ENCODE measurements at regions not wholly inside any gene's neighbourhood (a gene's known extent, or its start where the extent isn't known, plus 50 kb on each side); places are given as distances from the start of the nearest gene placed in this dataset.

DNA sequence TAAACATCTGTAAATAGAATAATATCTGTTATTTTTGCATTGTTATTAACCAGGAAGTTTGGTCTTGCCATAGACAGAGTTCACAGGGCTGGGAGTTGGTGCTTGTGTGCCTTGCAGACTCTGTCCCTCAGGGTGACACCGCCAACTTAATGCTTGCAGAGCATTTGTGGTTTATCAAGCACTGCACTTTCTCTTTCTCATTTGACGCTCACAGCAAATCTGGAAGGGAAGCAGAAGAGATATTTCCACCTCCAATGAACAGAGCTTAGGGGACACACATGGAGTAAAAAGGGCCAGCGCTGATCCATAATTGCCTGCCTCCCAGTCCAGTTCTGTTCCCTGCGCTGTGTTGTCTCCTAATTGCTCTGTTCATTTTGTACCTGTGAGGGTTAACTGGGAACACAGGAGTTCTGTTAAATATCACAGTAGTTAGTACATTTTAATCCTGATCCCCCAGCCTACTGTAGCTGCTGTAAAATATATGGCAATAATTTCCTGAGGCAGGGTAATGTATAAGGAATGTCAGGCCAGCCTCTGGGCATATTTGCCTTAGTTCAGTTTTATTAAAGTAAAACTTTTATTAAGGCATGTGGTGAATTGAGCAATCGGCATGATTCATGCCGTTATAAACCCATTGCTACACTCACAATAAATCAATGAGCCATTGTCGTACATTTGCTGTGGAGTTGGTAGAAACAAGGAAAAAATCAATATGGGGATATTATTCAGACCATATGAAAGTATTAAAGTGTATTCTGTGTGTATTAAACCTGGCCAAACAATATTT lies 182.5 kb upstream of the OSR1 start:
- H3K4me3 ChIP-seq (ENCODE audit: low read depth, low read length), result no peak overlapping the region
- TF ChIP-seq, protein P1, sequence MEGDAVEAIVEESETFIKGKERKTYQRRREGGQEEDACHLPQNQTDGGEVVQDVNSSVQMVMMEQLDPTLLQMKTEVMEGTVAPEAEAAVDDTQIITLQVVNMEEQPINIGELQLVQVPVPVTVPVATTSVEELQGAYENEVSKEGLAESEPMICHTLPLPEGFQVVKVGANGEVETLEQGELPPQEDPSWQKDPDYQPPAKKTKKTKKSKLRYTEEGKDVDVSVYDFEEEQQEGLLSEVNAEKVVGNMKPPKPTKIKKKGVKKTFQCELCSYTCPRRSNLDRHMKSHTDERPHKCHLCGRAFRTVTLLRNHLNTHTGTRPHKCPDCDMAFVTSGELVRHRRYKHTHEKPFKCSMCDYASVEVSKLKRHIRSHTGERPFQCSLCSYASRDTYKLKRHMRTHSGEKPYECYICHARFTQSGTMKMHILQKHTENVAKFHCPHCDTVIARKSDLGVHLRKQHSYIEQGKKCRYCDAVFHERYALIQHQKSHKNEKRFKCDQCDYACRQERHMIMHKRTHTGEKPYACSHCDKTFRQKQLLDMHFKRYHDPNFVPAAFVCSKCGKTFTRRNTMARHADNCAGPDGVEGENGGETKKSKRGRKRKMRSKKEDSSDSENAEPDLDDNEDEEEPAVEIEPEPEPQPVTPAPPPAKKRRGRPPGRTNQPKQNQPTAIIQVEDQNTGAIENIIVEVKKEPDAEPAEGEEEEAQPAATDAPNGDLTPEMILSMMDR (IDR thresholded peaks at IDR 0.05; ENCODE audit: low read depth, low read length), result no peak

DNA sequence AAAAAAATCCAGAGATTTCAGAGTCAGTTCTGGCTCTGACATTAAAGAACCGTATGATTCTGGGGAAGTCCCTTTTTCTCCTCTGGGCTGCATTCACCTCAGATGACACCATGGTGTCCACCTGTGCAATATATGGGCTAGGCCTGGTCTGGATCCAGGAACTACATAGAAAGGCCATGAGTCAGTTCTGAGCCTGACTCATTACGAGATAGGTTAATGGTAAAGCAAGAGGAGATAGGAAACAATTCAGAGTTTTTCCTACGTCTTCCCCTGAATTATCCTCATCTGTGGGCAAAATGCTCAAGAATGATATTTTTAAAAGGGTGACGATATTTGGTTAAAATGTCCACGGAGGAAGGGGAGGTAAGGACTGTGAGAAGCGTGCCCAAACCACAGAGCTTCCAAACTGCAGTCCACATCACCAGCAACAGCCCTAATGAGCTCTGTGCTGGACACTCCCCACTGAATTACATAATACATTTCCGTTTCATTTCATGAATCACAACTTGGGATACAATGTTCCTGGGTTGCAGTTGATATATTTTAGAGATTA lies 180.1 kb upstream of the OSR1 start:
- TF ChIP-seq, protein P1 (IDR thresholded peaks at IDR 0.05; ENCODE audit: low read depth, low read length), result no peak
- H3K4me3 ChIP-seq (ENCODE audit: low read depth, low read length), result no peak overlapping the region

DNA sequence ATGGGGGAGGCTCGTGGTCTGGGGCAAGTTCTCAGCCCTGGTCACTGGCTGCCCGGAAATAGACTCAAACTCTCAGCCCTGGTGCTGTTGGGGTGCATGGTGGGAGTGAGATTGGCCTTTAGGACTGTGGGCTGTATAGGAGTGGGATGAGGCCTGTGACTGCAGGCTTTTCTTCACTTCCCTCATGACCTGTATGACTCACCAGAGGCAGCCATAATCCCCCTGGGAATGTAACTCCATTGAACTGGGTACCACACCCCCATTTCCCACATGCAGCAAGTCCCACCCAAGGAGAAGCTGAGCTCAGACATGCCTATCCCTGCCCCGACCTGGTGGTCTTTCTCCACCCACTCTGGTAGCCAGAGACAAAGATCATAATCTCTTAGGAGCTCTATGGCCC lies 177.7 kb upstream of the OSR1 start:
- no peak overlapping the region for H3K4me3 ChIP-seq (ENCODE audit: low read depth, low read length)
- TF ChIP-seq, protein P1 (IDR thresholded peaks at IDR 0.05; ENCODE audit: low read depth, low read length), result no peak

DNA sequence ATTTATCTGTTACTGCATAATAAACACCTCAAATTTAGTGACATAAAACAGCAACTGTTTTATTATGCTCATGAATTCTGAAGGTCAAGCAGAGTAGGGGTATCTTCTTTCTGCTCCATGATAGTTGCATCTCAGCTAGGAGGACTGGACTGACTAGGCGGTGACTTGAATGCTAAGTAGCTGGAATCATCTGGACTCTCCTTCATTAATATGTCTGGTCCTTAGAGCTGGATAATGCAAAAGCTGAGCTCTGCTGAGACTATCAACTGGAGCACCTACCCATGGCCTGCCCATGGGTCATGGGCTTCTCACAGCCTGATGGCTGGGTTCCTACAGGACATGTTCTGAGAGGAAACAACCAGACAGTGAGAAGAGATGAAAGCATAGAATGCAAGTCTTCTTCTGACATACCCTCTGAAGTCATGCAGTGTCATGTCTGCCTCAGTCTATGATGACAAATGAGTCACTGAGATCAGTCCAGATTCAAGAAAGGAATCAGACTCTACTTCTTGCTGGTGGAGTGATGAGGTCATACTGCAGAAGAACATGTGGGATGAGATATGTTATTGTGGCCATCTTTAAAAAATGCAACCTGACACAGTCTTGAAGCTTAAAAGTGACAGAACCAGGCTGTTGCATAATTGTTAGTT lies 174.2 kb upstream of the OSR1 start:
- TF ChIP-seq, protein P1 (IDR thresholded peaks at IDR 0.05; ENCODE audit: low read depth, low read length), result no peak
- H3K4me3 ChIP-seq (ENCODE audit: low read depth, low read length), result no peak overlapping the region

DNA sequence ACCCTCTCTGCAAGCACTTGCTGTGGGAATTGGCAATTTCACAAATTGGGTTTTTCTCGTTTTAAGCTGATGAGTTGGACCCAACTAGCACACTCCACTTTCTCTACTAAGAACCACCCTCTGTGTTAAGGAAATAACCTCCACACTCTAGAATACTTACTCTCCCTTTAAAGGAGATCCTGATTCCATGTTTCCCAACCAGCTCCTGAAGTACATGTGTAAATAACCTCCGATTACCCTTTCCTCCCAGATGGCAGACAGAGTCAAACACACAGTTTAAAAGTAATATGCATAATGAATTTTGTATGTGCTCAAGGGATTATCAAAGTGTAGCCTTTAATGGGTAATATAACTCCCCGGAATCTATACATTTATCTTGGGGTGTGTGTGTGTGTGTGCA lies 171.3 kb upstream of the OSR1 start:
- TF ChIP-seq, protein P1 (IDR thresholded peaks at IDR 0.05; ENCODE audit: low read depth, low read length), result no peak
- H3K4me3 ChIP-seq (ENCODE audit: low read depth, low read length), result no peak overlapping the region

DNA sequence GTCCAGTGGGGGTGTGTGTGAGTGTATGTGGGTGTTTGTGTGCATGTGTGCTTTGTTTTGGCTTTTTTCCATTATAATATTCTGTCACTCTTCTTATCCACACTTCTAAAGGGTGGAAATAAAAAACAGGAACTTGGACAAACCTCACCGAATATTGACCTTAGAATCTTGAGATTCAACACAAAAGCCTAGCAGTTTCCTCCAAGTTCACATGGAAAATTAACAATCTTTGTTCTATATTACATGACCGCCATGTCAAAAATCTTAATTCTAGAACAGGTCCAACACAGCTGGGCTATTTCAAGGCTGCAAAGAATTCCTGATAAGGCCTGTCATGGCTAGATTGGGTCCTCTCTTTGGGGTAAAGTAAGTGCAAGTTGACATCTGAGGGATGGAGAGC lies 169.3 kb upstream of the OSR1 start:
- TF ChIP-seq, protein P1 (IDR thresholded peaks at IDR 0.05; ENCODE audit: low read depth, low read length), result no peak
- H3K4me3 ChIP-seq (ENCODE audit: low read depth, low read length), result no peak overlapping the region

DNA sequence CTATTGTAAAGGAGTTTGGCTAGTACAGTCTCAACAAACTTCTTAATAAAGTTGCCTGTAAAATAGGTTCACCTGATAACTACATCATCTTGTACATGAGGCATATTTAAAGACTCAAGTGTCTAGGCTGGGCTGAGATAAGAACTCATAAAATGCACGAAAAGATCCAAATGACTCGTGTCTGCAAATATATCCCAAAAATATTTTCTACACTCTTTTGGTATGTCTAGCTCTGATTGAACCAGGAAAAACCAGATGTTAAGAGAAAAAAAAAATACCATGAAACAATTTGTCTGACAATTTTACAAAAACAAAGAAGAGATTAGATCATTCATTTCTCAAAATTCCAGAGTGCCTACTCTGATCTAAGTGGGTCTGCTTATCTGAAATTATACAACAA lies 166.9 kb upstream of the OSR1 start:
- TF ChIP-seq, protein P1 (IDR thresholded peaks at IDR 0.05; ENCODE audit: low read depth, low read length), result no peak
- no peak overlapping the region for H3K4me3 ChIP-seq (ENCODE audit: low read depth, low read length)

Data from WI38 (cell line).